SK-N-MC (cell line): ENCODE measurements at regions not wholly inside any gene's neighbourhood (a gene's known extent, or its start where the extent isn't known, plus 50 kb on each side); places are given as distances from the start of the nearest gene placed in this dataset.

Experiments
- DNase-seq: peaks from one replicate; pipeline ENCODE4 v3.0.0-alpha.2; 2011; ENCODE audit warnings: low read depth, low spot score
- H3K27ac ChIP-seq: fragments of 200-600 bp; sonication (generic); 2 replicates; pipeline ENCODE4 v1.5.1; 2016; ENCODE audit warnings: mixed run types
- H3K36me3 ChIP-seq: fragments of 200-600 bp; sonication (generic); 2 replicates; pipeline ENCODE4 v1.6.1; 2017; ENCODE audit warnings: antibody characterized with exemption, low read length, mixed read lengths; ENCODE audit not compliant: insufficient read depth
- H3K4me3 ChIP-seq: fragments of 200-600 bp; sonication (generic); 2 replicates; pipeline ENCODE4 v1.5.1; 2016
- H3K9ac ChIP-seq: fragments of 200-600 bp; sonication (generic); 2 replicates; pipeline ENCODE4 v1.8.0; 2017; ENCODE audit warnings: mixed run types, mixed read lengths; ENCODE audit not compliant: insufficient read length
- H3K9me3 ChIP-seq: fragments of 200-600 bp; sonication (generic); 2 replicates; pipeline ENCODE4 v1.6.1; 2017; ENCODE audit warnings: low read depth, mild to moderate bottlenecking, antibody characterized with exemption, low read length, moderate library complexity, mixed read lengths
- EZH2 ChIP-seq: fragments of 200-600 bp; sonication (generic); IDR thresholded peaks from one replicate; pipeline ENCODE4 v1.6.1; 2017; ENCODE audit warnings: antibody characterized with exemption
- FOXP2 ChIP-seq: optimal IDR thresholded peaks from 2 replicates; pipeline ENCODE3; 2011; ENCODE audit warnings: mild to moderate bottlenecking, moderate library complexity; ENCODE audit not compliant: insufficient read depth; ENCODE audit errors: extremely low read length, control extremely low read depth
- POLR2AphosphoS5 ChIP-seq: IDR thresholded peaks from 2 replicates; pipeline ENCODE4 v1.6.1; 2012; ENCODE audit warnings: mild to moderate bottlenecking, low read depth, low read length, borderline replicate concordance

- Histone ChIP-seq H3K4me3 (no peak overlapping the region), H3K27ac (no peak overlapping the region), H3K36me3 (no peaks in the 10 kb centered on the region), H3K9ac (no peak overlapping the region), H3K9me3 (no peaks in the 10 kb centered on the region)
- TF ChIP-seq POLR2AphosphoS5 (no peak), FOXP2 (no peak), EZH2 (no peak)
- DNase-seq: no peak
Observed at GRCh38 chr15:25182098-25182478, 227.3 kb downstream of the SNRPN start.

- Histone ChIP-seq H3K27ac (no peak overlapping the region), H3K36me3 (no peaks in the 10 kb centered on the region), H3K9ac (no peak overlapping the region), H3K4me3 (no peak overlapping the region), H3K9me3 (no peaks in the 10 kb centered on the region)
- DNase-seq: no peak
- TF ChIP-seq EZH2: no peak
- TF ChIP-seq POLR2AphosphoS5: no peak
- no peak for TF ChIP-seq FOXP2
Observed at GRCh38 chr15:25182736-25183445, 228.1 kb downstream of the SNRPN start.

GRCh38 chr15:25183581-25184251 is 228.9 kb downstream of the SNRPN start:
- H3K4me3 ChIP-seq: no peak overlapping the region
- H3K27ac ChIP-seq: no peak overlapping the region
- no peak for DNase-seq
- TF ChIP-seq POLR2AphosphoS5 (no peak), FOXP2 (no peak), EZH2 (no peak)
- no peaks in the 10 kb centered on the region for H3K9me3 ChIP-seq
- no peak overlapping the region for H3K9ac ChIP-seq
- no peaks in the 10 kb centered on the region for H3K36me3 ChIP-seq

- TF ChIP-seq EZH2 (no peak), FOXP2 (no peak), POLR2AphosphoS5 (no peak)
- Histone ChIP-seq H3K4me3 (no peak overlapping the region), H3K36me3 (no peaks in the 10 kb centered on the region), H3K9ac (no peak overlapping the region), H3K9me3 (no peaks in the 10 kb centered on the region), H3K27ac (no peak overlapping the region)
- DNase-seq: no peak
Observed at GRCh38 chr15:25184356-25185155, 229.8 kb downstream of the SNRPN start.

GRCh38 chr15:25185156-25185710 is 230.4 kb downstream of the SNRPN start:
- Histone ChIP-seq H3K36me3 (no peaks in the 10 kb centered on the region), H3K9ac (no peak overlapping the region), H3K4me3 (no peak overlapping the region), H3K9me3 (no peaks in the 10 kb centered on the region), H3K27ac (no peak overlapping the region)
- DNase-seq: no peak
- no peak for TF ChIP-seq FOXP2

- H3K4me3 ChIP-seq: no peak overlapping the region
- DNase-seq: no peak
- no peak overlapping the region for H3K9ac ChIP-seq
- H3K27ac ChIP-seq: no peak overlapping the region
- TF ChIP-seq FOXP2: no peak
- no peak for TF ChIP-seq EZH2
- no peak for TF ChIP-seq POLR2AphosphoS5
- H3K9me3 ChIP-seq: no peaks in the 10 kb centered on the region
- no peaks in the 10 kb centered on the region for H3K36me3 ChIP-seq
Observed at GRCh38 chr15:25185791-25186190, 231.0 kb downstream of the SNRPN start.

- Histone ChIP-seq H3K9me3 (no peaks in the 10 kb centered on the region), H3K9ac (no peak overlapping the region), H3K4me3 (no peak overlapping the region), H3K27ac (no peak overlapping the region), H3K36me3 (no peaks in the 10 kb centered on the region)
- DNase-seq: no peak
- no peak for TF ChIP-seq POLR2AphosphoS5
- TF ChIP-seq EZH2: no peak
- TF ChIP-seq FOXP2: no peak
Observed at GRCh38 chr15:25186411-25186810, 231.6 kb downstream of the SNRPN start.

- no peaks in the 10 kb centered on the region for H3K36me3 ChIP-seq
- TF ChIP-seq POLR2AphosphoS5: no peak
- no peak for TF ChIP-seq EZH2
- TF ChIP-seq FOXP2: no peak
- DNase-seq: no peak
Observed at GRCh38 chr15:25186906-25187645, 232.3 kb downstream of the SNRPN start.

More at GRCh38 chr15:25186906-25187645, 232.3 kb downstream of the SNRPN start:
- Histone ChIP-seq H3K27ac (no peak overlapping the region), H3K4me3 (no peak overlapping the region), H3K9ac (no peak overlapping the region), H3K9me3 (no peaks in the 10 kb centered on the region)
